RPMI8226 (cell line): ENCODE measurements at regions not wholly inside any gene's neighbourhood (a gene's known extent, or its start where the extent isn't known, plus 50 kb on each side); places are given as distances from the start of the nearest gene placed in this dataset.
"Not testable (repeated sequence)": the region's sequence is repeated elsewhere in the genome, so short reads cannot be mapped to it uniquely, and the experiment has no call there.

Experiments
- DNase-seq: peaks from one replicate; pipeline ENCODE4 v3.0.0-alpha.2; 2015

DNA sequence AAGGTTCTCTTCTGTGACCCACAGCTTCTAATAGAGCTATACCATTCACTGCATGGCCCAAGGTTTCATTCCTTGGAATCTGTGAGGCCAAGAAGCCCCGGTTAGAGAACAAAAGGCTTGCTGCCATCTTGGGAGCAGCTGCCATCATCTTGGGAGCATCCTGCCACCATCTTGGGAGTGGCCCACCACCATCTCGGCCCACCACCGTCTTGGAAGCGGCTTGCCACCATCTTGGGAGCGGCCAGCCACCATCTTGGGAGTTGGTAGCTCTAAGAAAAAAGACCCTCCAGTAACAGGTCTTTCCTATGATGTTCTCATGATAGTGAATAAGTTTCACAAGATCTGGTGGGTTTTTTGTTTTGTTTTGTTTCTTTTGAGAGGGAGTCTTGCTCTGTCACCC, 703.9 kb upstream of the ANO3 start:
- no peak for DNase-seq

- DNase-seq: no peak
Observed at GRCh38 chr11:25633230-25633629, 698.7 kb upstream of the ANO3 start.

GRCh38 chr11:25649220-25649619, 682.7 kb upstream of the ANO3 start:
- not testable (repeated sequence) for DNase-seq

DNA sequence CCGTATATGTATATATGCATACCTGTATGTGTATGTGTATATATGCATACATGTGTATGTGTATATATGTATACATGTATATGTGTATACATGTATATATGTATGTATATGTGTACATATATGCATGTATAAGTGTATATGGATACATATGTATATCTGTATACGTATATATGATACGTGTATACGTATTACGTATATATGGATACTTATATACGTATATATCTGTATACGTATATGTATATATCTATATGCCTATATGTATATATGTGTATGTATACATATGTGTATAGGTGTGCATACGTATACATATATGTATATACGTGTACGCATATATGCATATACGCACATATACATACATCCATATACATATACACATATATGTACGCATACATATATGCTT, 681.6 kb upstream of the ANO3 start:
- DNase-seq: no peak

- DNase-seq: no peak
Observed at GRCh38 chr11:25655636-25656035, 676.3 kb upstream of the ANO3 start.

- no peak for DNase-seq
Observed at GRCh38 chr11:25658916-25659315, 673.0 kb upstream of the ANO3 start.

GRCh38 chr11:25659706-25660105, 672.2 kb upstream of the ANO3 start:
- no peak for DNase-seq

- DNase-seq: no peak
Observed at GRCh38 chr11:25667871-25668270, 664.1 kb upstream of the ANO3 start.

DNA sequence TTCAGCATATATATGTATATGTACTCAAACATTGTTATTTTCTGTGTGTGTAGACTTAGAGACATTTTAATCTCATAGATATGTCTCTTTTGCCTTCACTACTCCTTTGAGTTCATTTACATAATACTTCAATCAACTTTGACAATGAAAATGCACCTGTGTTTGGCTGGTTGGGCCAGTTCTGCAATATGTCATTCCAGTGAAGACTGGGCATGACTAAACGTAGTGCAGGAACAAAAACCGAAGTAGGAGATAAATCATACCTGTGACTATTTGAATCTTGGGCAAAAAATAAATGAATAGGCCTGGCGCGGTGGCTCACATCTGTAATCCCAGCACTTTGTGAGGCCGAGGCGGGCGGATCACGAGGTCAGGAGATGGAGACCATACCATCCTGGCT, 640.0 kb upstream of the ANO3 start:
- DNase-seq: no peak

- no peak for DNase-seq
Observed at GRCh38 chr11:25702417-25702816, 629.5 kb upstream of the ANO3 start.

- DNase-seq: no peak
Observed at GRCh38 chr11:25710975-25711374, 621.0 kb upstream of the ANO3 start.

GRCh38 chr11:25727944-25728343, 604.0 kb upstream of the ANO3 start:
- DNase-seq: no peak

GRCh38 chr11:25730230-25730629, 601.7 kb upstream of the ANO3 start:
- DNase-seq: no peak

GRCh38 chr11:25733777-25734176, 598.2 kb upstream of the ANO3 start:
- no peak for DNase-seq

- no peak for DNase-seq
Observed at GRCh38 chr11:25734591-25735211, 597.2 kb upstream of the ANO3 start.

DNA sequence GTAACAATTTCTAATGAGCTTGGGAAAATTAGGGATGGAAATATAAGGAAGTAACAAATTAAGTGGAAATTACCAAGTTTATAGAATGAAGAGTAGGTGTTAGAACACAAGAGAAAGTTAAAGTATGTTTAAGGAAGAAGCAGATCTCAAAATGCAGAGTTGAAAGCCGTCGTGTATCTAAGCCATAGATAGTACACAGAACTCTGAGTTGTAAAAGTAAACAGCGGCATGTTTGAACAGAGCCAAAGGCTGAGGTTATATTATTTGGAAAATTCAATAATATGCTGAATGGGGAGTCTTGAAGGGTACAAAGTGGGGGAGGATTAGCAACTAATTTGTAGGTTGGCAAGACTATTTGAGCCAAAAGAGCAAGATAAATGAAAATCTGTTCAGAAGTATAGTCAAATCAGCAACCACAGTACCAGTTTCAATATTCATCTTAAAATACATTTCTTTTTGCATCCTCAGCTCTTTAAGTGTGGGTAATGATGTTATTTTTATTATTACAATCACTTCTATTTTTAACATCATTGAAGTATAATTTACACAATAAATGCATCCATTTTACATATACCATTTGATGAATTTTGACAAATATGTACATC, 594.8 kb upstream of the ANO3 start:
- no peak for DNase-seq

DNA sequence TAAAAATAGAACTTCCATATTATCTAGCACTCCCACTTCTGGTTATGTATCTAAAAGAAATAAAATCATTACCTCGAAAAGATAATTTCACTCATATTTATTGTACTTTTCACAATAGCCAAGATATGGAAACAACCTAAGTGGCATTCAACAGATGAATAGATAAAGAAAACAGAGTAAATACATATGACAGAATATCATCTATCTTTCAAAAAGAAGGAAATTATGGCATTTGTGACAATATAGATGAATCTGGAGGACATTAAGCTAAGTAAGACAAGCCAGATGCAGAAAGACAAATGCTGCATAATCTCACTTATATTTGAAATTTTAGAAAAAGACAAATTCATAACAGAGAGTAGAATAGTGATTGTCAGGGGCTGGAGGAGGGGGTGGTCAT, 590.0 kb upstream of the ANO3 start:
- no peak for DNase-seq

DNA sequence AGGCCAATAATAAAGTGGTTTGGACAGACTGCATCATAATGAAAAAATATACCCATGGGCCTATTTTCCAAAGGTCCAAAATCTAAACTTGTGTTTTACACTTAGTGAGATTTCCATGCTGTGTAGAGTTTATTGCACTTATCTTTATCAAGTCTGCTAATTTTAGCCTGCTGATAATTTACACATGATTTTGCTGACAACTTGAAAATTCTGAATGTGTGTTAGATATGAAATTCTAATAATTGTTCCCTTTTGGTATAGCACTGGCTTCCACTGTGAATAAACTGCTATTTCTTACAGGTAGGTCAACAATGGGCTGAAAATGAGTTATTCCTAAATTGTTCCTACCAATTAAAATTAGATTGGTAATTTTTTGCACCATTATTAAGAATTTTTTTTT, 589.1 kb upstream of the ANO3 start:
- DNase-seq: no peak

DNA sequence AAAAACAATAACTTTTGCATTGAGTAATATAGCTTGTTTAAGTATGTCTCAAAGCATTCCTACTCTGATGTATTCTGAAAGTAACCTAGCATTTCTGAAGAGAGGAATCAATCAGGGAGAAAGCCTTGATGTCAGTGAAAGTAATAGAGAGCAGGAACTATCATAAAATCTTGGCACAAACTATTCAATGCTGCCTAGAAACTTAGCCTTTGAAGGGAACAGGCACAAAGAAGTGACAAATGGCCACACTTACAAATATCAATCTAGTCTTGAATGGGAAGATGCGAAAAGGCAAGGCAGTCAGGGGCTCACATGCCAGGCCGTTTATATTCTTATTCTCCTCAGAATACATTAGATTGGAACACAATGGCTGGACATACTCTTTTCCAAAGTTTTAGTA, 576.5 kb upstream of the ANO3 start:
- DNase-seq: no peak

DNA sequence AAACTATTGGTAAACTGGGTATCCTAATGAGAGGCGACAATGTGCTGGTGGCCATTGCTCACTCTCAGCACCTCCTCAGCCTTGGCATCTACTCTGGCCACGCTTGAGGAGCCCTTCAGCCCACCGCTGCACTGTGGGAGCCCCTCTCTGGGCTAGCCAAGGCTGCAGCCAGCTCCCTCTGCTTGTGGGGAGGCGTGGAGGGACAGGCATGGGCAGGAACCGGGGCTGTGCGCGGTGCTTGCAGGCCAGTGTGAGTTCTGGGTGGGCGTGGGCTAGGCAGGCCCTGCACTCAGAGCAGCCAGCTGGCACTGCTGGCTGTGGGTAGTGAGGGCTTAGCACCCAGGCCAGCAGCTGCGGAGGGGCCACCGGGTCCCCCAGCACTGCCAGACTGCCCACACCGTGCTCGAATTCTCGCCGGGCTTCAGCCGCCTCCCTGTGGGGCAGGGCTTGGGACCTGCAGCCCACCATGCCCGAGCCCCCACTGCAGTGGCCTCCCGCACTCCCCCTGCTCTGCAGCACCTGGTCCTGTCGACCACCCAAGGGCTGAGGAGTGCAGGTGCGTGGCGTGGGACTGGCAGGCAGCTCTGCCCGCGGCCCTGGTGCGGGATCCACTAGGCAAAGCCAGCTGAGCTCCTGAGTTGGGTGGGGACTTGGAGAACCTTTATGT, 575.9 kb upstream of the ANO3 start:
- DNase-seq: no peak

- no peak for DNase-seq
Observed at GRCh38 chr11:25758145-25758661, 573.7 kb upstream of the ANO3 start.

GRCh38 chr11:25766332-25767015, 565.5 kb upstream of the ANO3 start:
- no peak for DNase-seq

DNA sequence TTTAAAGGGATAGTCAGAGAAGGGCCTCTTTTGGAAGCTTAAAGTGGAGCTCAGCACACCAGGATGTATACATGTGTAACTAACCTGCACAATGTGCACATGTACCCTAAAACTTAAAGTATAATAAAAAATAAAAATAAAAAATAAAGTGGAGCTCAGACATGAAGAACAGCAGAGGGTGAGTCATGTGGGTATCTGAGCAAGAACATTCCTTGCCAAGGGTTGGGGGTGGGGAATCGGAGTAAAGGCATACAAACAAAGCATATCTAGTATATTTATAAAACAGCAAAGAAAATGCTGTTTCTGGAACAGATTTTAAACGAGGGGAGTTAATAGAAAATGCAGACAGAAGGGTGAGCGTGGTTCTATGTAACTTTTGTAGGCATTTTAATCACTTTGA, 562.6 kb upstream of the ANO3 start:
- DNase-seq: no peak

GRCh38 chr11:25771605-25772004, 560.3 kb upstream of the ANO3 start:
- DNase-seq: no peak
